ENCODE measurements at regions not wholly inside any gene's neighbourhood (a gene's known extent, or its start where the extent isn't known, plus 50 kb on each side); places are given as distances from the start of the nearest gene placed in this dataset.

DNA sequence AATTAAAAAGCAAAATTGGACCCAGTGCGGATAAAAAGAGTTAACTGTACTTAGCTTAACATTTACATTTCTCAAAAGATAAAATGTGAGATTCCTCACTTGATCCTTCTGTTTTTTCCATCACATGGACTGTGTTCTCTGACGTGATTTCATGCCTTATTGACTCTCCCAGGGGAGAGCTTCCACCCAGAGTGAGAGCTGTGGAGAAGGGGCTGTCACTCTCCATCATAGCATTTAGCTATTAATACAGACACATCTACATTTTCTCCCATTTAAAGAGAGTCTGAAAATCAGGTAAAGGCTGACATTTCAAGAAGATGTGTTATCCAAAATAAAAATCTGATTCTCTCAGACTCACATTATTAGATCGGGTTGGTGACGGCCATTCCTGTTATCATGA is 493.8 kb downstream of the FBXO15 start:
- Mint-ChIP-seq H3K36me3 (ENCODE audit: low read depth) (no peaks in the 10 kb centered on the region), H3K9me3 (no peaks in the 10 kb centered on the region), H3K4me3 (no peak overlapping the region), H3K27ac (no peak overlapping the region), H3K4me1 (no peaks in the 10 kb centered on the region), H3K27me3 (no peaks in the 10 kb centered on the region)
- POLR2A ChIA-PET: no interaction called here
- TF ChIP-seq, protein P1, sequence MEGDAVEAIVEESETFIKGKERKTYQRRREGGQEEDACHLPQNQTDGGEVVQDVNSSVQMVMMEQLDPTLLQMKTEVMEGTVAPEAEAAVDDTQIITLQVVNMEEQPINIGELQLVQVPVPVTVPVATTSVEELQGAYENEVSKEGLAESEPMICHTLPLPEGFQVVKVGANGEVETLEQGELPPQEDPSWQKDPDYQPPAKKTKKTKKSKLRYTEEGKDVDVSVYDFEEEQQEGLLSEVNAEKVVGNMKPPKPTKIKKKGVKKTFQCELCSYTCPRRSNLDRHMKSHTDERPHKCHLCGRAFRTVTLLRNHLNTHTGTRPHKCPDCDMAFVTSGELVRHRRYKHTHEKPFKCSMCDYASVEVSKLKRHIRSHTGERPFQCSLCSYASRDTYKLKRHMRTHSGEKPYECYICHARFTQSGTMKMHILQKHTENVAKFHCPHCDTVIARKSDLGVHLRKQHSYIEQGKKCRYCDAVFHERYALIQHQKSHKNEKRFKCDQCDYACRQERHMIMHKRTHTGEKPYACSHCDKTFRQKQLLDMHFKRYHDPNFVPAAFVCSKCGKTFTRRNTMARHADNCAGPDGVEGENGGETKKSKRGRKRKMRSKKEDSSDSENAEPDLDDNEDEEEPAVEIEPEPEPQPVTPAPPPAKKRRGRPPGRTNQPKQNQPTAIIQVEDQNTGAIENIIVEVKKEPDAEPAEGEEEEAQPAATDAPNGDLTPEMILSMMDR (IDR thresholded peaks at IDR 0.05): no peak
- CTCF ChIA-PET: no interaction called here
- ATAC-seq (ENCODE audit: low read depth) (no peak), DNase-seq (no peak)
- intact Hi-C loops (cut with micrococcal nuclease): no loop called here

DNA sequence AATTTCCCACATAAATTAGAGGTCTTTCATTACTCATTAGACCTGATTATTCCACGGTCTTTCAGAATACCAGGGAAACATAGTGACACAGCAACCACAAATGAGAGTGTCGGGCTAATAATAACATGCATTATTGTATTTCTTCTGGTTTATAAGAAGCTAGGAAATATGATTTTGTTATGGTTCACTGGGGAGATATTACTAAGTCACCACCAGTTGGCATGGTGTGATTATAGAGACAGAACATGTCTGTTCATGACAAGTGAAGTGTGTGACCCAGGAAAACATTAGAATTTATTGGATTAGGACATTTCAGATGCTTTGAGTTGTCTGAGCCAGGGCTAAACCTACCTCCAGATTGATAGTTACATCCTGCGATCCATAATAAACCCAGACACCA is 494.4 kb downstream of the FBXO15 start:
- intact Hi-C loops (cut with micrococcal nuclease): no loop called here
- no peak for ATAC-seq (ENCODE audit: low read depth)
- ChIA-PET POLR2A (no interaction called here), CTCF (no interaction called here)
- TF ChIP-seq, protein P1 (IDR thresholded peaks at IDR 0.05): no peak
- Mint-ChIP-seq H3K4me3 (no peak overlapping the region), H3K27me3 (no peaks in the 10 kb centered on the region), H3K27ac (no peak overlapping the region), H3K4me1 (no peaks in the 10 kb centered on the region), H3K9me3 (no peaks in the 10 kb centered on the region), H3K36me3 (ENCODE audit: low read depth) (no peaks in the 10 kb centered on the region)
- DNase-seq: no peak

DNA sequence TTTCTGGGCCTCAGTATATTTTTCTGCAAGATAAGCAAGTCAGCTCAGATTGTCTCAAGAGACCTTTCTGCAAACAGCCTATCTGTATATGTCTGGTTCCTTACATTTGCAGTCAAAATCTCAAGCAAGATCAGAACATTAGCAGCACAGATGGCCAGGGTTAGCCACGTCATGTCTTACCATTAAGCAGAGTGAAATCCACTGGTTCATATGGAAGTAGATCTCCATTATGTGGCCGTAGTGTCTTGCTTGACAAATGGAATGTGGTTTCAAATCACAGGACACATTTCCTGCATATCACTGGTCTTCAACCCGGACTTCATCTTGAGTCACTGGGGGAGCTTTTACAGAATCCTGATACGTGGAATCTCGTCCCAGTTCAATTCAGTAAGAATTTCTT is 500.2 kb downstream of the FBXO15 start:
- no peak overlapping the region for H3K27ac Mint-ChIP-seq
- TF ChIP-seq, protein P1 (IDR thresholded peaks at IDR 0.05): no peak
- H3K9me3 Mint-ChIP-seq: no peaks in the 10 kb centered on the region
- intact Hi-C loops (cut with micrococcal nuclease): no loop called here
- no peaks in the 10 kb centered on the region for H3K4me1 Mint-ChIP-seq
- H3K27me3 Mint-ChIP-seq: no peaks in the 10 kb centered on the region
- no peak for DNase-seq
- POLR2A ChIA-PET: no interaction called here
- H3K36me3 Mint-ChIP-seq (ENCODE audit: low read depth): no peaks in the 10 kb centered on the region
- no peak for ATAC-seq (ENCODE audit: low read depth)
- CTCF ChIA-PET: no interaction called here
- no peak overlapping the region for H3K4me3 Mint-ChIP-seq

DNA sequence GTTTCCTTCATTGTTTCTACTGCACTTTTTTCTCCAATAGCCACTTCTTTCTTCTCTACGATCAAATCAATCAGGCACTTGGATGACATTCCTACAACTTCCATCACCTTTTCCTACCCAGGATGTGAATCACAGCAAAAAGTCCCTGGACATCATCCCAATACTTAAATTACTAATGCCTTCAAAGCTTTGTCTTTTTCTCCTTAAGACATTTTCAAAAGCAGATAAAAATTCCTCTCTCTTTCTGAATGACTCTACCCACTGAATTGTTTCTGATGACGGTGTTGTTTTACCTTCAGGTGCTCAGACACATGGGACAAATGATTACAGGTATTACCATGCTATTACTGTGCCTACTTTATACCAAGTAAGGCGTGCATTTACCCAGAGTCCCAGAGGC is 500.9 kb downstream of the FBXO15 start:
- Mint-ChIP-seq H3K27me3 (no peaks in the 10 kb centered on the region), H3K36me3 (ENCODE audit: low read depth) (no peaks in the 10 kb centered on the region), H3K4me3 (no peak overlapping the region), H3K9me3 (no peaks in the 10 kb centered on the region), H3K4me1 (no peaks in the 10 kb centered on the region), H3K27ac (no peak overlapping the region)
- ChIA-PET POLR2A (no interaction called here), CTCF (no interaction called here)
- ATAC-seq (ENCODE audit: low read depth) (no peak), DNase-seq (no peak)
- intact Hi-C loops (cut with micrococcal nuclease): no loop called here
- TF ChIP-seq, protein P1 (IDR thresholded peaks at IDR 0.05): no peak

DNA sequence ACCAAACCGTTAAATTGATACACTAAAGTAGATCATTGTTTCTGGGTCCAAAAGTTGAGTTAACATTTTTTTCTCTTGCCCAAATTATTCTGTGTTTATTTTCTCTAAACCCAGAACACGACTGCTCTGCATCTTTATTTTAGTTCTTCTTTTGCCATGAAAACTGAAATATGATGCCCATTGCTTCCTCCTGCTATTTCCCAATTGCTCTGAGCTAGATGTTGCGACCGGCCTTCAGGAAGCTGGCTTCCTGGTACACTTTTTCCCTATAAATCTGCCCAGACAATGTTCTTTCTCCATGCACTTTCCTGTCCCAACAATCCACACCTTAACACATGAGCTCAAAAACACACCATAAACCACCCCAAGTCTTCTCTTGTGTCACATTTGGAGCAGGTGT is 501.4 kb downstream of the FBXO15 start:
- intact Hi-C loops (cut with micrococcal nuclease): no loop called here
- ATAC-seq (ENCODE audit: low read depth) (no peak), DNase-seq (no peak)
- Mint-ChIP-seq H3K4me1 (no peaks in the 10 kb centered on the region), H3K27me3 (no peaks in the 10 kb centered on the region), H3K9me3 (no peaks in the 10 kb centered on the region), H3K36me3 (ENCODE audit: low read depth) (no peaks in the 10 kb centered on the region), H3K27ac (no peak overlapping the region), H3K4me3 (no peak overlapping the region)
- ChIA-PET POLR2A (no interaction called here), CTCF (no interaction called here)
- TF ChIP-seq, protein P1 (IDR thresholded peaks at IDR 0.05): no peak
